Effector memory CD8-positive, alpha-beta T cell (primary cell): ENCODE measurements at regions not wholly inside any gene's neighbourhood (a gene's known extent, or its start where the extent isn't known, plus 50 kb on each side); places are given as distances from the start of the nearest gene placed in this dataset.

ENCODE experiments used
- ATAC-seq: fragments of 150-1000 bp; cut with Tn5 transposase; replicated peaks from 2 replicates; pipeline ENCODE4 v1.10.0; 2021; ENCODE audit warnings: mild to moderate bottlenecking, moderate library complexity
- DNase-seq, 3 experiments: peaks; one replicate each; pipeline ENCODE4 v3.0.0; 2021
- H3K27ac Mint-ChIP-seq, 2 donors: one replicate each; pipeline ENCODE4 v1.8.0; 2022; ENCODE audit warnings: mild to moderate bottlenecking in 2 of 2, mixed read lengths in 2 of 2, moderate library complexity in 2 of 2
- H3K27me3 Mint-ChIP-seq, 2 donors: one replicate each; pipeline ENCODE4 v1.8.0; 2022; ENCODE audit warnings: mixed read lengths in 2 of 2
- H3K36me3 Mint-ChIP-seq: one replicate; pipeline ENCODE4 v1.8.0; 2022; ENCODE audit warnings: mild to moderate bottlenecking, moderate library complexity, mixed read lengths; ENCODE audit not compliant: insufficient read depth
- H3K4me1 Mint-ChIP-seq, 2 donors: one replicate each; pipeline ENCODE4 v1.8.0; 2022; ENCODE audit warnings: low read depth in 2 of 2, mixed read lengths in 2 of 2
- H3K4me3 Mint-ChIP-seq, 2 donors: one replicate each; pipeline ENCODE4 v1.8.0; 2022; ENCODE audit warnings: mild to moderate bottlenecking in 2 of 2, mixed read lengths in 2 of 2, moderate library complexity in 2 of 2
- H3K9me3 Mint-ChIP-seq, 2 donors: one replicate each; pipeline ENCODE4 v1.8.0; 2022; ENCODE audit warnings: mixed read lengths in 2 of 2

GRCh38 chr2:15729709-15730544 lies 138.3 kb downstream of the DDX1 start:
- no peak for ATAC-seq
- no peak overlapping the region for H3K4me3 Mint-ChIP-seq

DNA sequence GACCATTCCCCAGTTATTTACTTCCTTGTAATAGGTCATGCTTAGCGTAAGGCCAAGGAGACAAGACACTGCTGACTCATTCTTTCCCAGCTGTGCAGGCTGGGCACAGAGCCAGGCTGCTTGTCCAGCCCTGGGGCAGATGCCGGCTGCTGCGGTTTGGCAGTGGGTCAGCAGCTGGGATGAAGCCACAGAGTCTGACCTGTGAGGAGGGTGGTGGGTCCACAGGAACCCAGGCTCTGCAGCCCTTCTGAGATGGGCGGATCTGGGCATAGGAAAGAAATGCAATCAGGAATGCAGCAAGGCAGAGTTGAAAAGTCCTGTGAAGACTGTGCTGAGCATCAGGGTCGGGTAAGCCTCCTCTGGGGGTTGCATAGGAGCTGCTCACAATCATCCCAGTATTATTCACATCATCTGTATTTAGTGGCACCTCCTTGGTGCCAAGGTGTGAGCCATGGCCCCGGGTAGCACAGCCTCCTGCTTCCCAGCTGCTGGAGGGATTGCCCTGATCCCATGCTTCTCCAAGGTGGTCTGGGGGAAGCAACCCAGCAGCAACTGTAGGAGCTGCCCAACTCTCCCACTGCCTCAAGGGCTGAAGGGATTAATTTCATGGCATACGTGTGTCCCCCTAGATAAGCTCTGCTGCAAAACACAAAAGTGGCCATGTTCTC lies 139.0 kb downstream of the DDX1 start:
- H3K4me1 Mint-ChIP-seq, result no peaks in the 10 kb centered on the region
- H3K36me3 Mint-ChIP-seq, result no peaks in the 10 kb centered on the region
- DNase-seq, result no peak
- no peaks in the 10 kb centered on the region for H3K9me3 Mint-ChIP-seq
- no peak overlapping the region for H3K27ac Mint-ChIP-seq
- peaks cover 28 to 60% of the 10 kb centered on the region in 2 donors for H3K27me3 Mint-ChIP-seq
- H3K4me3 Mint-ChIP-seq, result no peak overlapping the region
- no peak for ATAC-seq

More at GRCh38 chr2:15729709-15730544, 138.3 kb downstream of the DDX1 start:
- Mint-ChIP-seq H3K27me3 (peaks cover 29 to 60% of the 10 kb centered on the region in 2 donors), H3K9me3 (no peaks in the 10 kb centered on the region), H3K27ac (no peak overlapping the region), H3K36me3 (no peaks in the 10 kb centered on the region), H3K4me1 (no peaks in the 10 kb centered on the region)
- DNase-seq, result no peak

DNA sequence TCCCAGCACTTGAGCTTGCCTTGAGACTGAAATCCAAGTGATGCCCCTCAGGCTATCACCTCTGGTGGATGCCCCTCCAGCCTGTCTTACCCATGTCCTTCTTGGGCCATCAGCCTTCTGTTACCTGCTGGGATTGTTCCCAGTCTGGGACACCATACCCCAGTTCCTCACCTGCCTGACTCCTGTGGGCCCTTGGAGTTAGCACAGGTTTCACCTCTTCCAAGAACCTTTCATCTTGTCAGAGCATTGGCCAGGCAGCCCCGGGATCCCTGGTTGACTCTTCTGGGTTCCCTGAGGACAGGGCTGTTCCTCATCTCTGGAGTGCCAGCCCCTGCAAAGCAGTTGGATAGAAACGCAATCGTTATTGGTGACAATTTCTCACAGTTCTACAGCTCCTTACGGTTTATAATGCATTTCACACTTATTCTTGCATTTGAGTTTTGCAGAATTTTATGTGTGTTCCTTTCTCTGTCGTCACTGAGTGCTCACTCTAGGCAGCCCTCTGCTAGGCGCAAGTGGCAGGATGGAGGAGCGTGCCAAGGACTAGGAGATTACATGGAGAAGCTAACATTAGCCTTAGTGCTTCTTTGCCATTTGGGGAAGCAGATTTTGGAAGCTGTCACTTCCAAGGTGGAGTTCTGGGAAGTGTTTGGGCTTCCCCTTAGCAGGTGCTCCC lies 139.7 kb downstream of the DDX1 start:
- no peaks in the 10 kb centered on the region for H3K36me3 Mint-ChIP-seq
- H3K27ac Mint-ChIP-seq, result no peak overlapping the region
- H3K27me3 Mint-ChIP-seq, result peaks cover 22 to 58% of the 10 kb centered on the region in 2 donors
- no peaks in the 10 kb centered on the region for H3K4me1 Mint-ChIP-seq
- no peaks in the 10 kb centered on the region for H3K9me3 Mint-ChIP-seq
- H3K4me3 Mint-ChIP-seq, result no peak overlapping the region
- DNase-seq (no peak), ATAC-seq (no peak)

DNA sequence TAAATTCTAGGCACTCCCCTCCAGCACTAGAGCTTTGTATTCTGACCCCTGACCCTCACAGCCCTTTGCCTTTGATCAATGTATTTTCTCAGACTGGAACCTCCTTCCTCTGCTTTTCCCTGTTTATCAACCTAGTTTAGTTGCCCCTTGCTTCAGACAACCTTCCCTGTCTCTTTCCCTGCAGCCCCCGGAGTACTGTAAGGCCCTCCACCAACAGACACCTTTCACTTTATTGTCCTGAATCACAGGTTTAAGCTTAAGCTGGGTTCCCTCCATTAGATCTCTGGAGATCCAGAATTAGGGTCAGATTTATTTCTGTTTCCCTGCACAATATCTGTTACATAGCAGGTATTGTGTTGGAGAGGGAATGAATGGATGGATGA lies 140.2 kb downstream of the DDX1 start:
- no peaks in the 10 kb centered on the region for H3K36me3 Mint-ChIP-seq
- no peak overlapping the region for H3K4me3 Mint-ChIP-seq
- DNase-seq, result no peak
- no peaks in the 10 kb centered on the region for H3K4me1 Mint-ChIP-seq
- H3K9me3 Mint-ChIP-seq, result no peaks in the 10 kb centered on the region
- H3K27ac Mint-ChIP-seq, result no peak overlapping the region
- ATAC-seq, result no peak
- peaks cover 22 to 52% of the 10 kb centered on the region in 2 donors for H3K27me3 Mint-ChIP-seq

DNA sequence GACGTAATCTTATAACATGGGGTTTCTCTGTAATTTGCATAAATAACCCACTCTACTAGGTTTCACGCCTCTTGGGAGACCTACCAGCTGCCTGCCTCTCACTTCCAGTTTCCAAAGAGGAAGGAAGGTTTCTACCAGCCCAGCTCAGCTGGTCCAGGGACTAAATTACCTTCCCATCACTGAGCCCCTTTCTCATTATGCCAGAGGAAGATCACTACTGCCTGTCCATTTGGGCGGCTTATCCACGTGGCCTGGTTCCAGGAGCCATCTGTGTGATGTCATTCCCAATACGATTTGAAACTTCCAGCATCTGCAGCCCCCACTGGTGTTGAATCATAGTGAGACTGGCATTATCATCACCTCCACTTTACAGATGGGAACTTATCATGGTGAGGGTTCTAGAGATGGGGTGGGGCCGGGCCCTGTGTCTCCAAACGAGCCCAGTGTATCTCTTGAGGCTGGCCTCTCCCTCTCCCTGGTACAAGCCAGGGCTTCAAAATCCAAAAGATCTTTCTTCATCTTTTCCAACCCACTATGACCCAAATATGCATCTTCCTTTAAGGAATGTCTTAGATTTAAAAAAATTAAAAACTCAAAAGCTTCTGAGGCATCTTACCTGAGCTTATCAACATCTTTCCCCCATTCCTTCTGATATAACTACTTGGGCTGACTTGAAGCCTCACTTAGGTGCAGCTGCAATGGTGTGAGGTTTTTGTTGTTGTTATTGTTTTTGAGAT lies 140.8 kb downstream of the DDX1 start:
- H3K9me3 Mint-ChIP-seq, result no peaks in the 10 kb centered on the region
- ATAC-seq (no peak), DNase-seq (no peak)
- H3K27ac Mint-ChIP-seq, result no peak overlapping the region
- no peak overlapping the region for H3K4me3 Mint-ChIP-seq
- no peaks in the 10 kb centered on the region for H3K36me3 Mint-ChIP-seq
- peaks cover 18 to 46% of the 10 kb centered on the region in 2 donors for H3K27me3 Mint-ChIP-seq
- H3K4me1 Mint-ChIP-seq, result no peaks in the 10 kb centered on the region

DNA sequence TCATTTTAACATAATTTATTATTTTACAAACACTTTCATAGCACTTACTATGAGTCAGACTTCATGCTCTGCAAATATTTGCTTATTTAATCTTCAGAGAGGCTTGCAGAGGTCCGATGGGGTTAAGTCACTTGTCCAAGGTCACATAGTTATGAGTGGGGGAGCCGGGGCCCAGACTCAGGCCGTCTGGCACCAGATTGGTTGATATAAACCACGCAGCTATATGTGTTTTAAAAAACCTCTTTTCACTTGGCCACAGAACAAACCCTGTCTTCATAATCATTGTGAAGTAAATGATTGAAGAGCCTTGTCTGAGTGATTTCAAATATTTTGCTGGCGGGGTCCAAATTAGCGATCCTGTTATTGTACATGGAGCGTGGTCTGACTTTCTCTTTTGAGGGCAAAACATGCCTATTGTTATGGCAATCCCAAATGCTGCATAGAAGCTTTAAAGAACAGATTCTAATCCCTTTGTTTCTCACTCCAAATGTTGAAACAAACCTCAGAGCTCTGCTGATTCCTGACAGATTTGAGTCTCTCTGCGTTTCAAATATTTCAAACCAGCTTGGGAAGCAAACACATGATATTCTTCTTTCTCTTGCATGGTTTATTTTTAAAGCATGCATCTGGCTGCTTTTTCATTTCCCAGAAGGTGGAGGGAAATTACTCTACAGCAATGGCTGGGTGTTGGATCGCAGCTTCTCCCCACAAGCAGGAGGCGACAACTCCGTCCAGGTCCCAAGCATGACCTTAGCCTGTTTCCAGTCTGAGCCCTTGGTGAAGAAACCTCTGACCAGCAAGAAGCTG lies 142.4 kb downstream of the DDX1 start:
- no peak for ATAC-seq
- DNase-seq, result no peak

DNA sequence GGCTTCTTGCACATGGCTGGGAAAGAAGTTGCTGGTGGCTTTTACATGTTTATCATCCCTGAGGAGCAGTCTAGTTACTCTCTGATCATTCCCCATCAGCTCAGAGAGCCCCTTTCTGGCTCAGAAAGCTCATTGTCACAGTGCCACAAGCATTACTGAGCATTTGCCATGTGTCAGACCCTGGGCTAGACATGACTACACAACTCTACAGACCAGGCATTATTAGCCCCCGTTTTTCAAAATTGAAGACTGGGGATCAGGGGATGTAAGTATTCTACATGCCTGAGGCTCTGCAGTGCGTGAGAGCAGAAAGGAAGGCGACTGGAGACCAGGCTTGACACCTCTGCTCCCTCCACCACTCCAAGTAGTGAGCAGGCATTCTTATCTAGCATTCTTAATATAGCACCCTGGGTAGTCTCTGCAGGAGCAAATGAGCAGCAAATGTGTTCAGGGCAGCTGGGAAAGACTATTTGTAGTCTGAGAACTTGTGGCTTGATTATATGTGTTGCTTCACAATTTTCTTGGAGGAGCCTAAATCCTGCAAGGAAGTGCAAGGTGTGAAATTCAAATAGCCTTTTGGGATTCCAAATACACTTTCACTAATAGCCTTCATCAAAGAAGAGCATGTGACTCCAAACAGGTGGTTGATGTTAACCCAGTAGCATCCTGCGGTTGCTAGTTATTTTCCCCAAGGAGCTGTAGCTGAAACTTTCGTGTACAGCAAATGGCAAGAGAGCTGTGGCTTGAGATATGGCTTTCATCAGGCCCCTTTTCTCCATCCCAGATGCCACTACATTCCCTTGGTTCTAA lies 143.2 kb downstream of the DDX1 start:
- Mint-ChIP-seq H3K27ac (no peak overlapping the region), H3K9me3 (no peaks in the 10 kb centered on the region), H3K36me3 (no peaks in the 10 kb centered on the region), H3K4me1 (no peaks in the 10 kb centered on the region), H3K27me3 (peaks cover 5 to 44% of the 10 kb centered on the region in 2 donors), H3K4me3 (no peak overlapping the region)
- DNase-seq, result no peak
- ATAC-seq, result no peak

More for the DNA sequence above, 142.4 kb downstream of the DDX1 start:
- Mint-ChIP-seq H3K36me3 (no peaks in the 10 kb centered on the region), H3K27me3 (peaks cover 8 to 44% of the 10 kb centered on the region in 2 donors), H3K27ac (no peak overlapping the region), H3K9me3 (no peaks in the 10 kb centered on the region), H3K4me1 (no peaks in the 10 kb centered on the region), H3K4me3 (no peak overlapping the region)

GRCh38 chr2:15735484-15736326 lies 144.0 kb downstream of the DDX1 start:
- H3K27me3 Mint-ChIP-seq, result peaks cover 5 to 44% of the 10 kb centered on the region in 2 donors
- DNase-seq (no peak), ATAC-seq (no peak)
- no peak overlapping the region for H3K4me3 Mint-ChIP-seq
- no peaks in the 10 kb centered on the region for H3K4me1 Mint-ChIP-seq
- no peaks in the 10 kb centered on the region for H3K9me3 Mint-ChIP-seq
- no peak overlapping the region for H3K27ac Mint-ChIP-seq
- no peaks in the 10 kb centered on the region for H3K36me3 Mint-ChIP-seq

DNA sequence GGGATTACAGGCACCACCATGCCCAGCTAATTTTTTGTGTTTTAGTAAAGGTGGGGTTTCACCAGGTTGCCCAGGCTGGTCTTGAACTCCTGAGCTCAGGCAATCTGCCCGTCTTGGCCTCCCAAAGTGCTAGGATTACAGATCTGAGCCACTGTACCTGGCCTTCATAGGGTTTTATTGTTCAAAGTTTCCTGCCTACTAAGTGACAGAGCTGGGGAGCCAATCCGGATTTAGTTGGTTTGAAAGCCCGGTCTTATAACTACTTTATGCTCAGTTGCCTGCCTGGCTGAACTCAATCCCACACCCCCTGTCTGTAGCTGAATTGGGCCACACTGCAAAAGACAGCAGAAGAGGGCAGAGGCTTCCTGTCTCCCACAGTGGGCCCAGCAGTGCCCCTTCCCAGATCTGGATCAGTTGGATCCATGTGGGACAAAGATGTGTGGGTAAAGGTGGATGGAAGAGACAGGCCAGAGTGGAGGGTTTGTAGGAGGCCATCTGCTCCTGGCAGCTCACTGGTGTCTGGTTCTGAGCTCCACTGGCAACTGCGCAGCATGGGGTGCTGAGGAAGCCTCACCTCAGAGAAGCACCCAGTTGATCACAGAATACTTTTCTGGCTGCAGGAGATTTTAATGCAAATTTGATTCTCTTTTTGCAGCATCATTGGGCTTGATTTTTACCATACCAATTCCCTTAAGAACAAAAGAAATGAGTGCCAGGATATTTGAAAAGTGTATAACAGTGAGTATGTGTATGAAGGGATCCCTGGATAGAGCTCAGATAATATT lies 144.9 kb downstream of the DDX1 start:
- Mint-ChIP-seq H3K36me3 (no peaks in the 10 kb centered on the region), H3K9me3 (no peaks in the 10 kb centered on the region), H3K4me3 (no peak overlapping the region), H3K27me3 (peaks cover 5 to 41% of the 10 kb centered on the region in 2 donors), H3K4me1 (no peaks in the 10 kb centered on the region), H3K27ac (no peak overlapping the region)
- DNase-seq, result no peak
- no peak for ATAC-seq

DNA sequence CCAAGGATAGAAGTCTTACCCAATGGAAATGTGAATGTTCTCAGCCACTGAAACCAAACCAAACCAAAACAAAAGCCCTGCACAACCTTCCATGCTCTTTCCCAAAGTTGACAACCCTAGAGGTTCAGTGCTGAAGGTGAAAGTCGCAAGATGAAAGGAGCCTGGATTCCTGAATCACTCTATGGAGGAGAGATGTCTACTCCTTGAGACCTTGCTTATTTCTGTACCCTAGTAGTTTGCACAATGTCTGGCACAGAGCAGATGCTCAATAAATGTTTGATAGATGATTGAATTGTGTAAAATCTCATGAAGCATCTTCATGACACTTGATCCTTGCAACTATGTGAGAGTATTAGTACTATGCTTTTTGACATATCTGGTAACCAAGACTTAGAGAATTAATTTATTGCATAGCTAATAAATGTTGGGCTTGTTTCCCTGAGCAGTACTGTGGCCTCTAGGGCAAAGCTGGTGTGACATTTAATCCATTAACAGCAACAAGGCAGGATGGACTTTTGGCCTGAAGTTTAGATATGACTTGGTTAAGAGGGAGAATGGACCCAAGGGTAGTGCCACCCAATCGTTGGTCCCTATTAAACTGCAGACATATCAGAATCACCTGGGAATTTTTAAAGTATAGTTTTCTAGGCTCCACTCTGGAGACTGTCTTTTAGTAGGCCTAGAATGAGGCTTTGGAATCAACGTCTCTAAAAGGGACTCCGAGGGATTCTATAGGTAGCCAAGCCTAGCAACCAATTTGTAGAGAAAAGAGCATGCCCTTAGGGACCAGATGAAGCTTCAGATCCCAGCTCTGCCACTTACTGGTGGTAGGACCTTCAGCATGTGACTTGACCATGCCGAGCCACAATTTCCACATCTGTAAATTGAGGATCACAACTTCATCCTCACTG lies 145.9 kb downstream of the DDX1 start:
- DNase-seq (no peak), ATAC-seq (no peak)
- no peaks in the 10 kb centered on the region for H3K4me1 Mint-ChIP-seq
- peaks cover 5 to 31% of the 10 kb centered on the region in 2 donors for H3K27me3 Mint-ChIP-seq
- no peak overlapping the region for H3K27ac Mint-ChIP-seq
- no peaks in the 10 kb centered on the region for H3K36me3 Mint-ChIP-seq
- H3K9me3 Mint-ChIP-seq, result no peaks in the 10 kb centered on the region
- no peak overlapping the region for H3K4me3 Mint-ChIP-seq
